Activated CD8-positive, alpha-beta memory T cell treated with anti-CD3 and anti-CD28 coated beads, Interleukin-2, amount 50 U/mL, for 48 hours (primary cell): ENCODE measurements at regions not wholly inside any gene's neighbourhood (a gene's known extent, or its start where the extent isn't known, plus 50 kb on each side); places are given as distances from the start of the nearest gene placed in this dataset.

Source experiments
- DNase-seq: peaks from one replicate; pipeline ENCODE4 v3.0.0-alpha.2; 2020

DNA sequence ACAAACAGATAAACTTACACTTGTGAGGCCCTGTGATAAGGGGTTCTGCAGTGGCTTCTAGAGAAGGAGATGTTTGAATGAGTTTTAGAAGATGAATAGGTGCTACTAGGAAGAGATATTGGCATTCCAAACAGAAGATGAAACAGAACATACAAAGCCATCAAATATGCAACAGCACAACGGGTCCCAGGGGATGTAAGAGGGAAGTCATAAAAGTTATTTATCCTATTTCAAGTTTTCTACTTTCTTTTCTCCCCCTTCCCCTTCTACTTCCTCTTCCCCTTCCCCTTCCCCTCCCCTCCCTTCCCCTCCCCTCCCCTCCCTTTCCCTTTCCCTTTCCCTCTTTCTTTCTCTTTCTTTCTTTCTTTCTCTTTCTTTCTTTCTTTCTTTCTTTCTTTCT is 94.9 kb upstream of the CADM1 start:
- DNase-seq: no peak

DNA sequence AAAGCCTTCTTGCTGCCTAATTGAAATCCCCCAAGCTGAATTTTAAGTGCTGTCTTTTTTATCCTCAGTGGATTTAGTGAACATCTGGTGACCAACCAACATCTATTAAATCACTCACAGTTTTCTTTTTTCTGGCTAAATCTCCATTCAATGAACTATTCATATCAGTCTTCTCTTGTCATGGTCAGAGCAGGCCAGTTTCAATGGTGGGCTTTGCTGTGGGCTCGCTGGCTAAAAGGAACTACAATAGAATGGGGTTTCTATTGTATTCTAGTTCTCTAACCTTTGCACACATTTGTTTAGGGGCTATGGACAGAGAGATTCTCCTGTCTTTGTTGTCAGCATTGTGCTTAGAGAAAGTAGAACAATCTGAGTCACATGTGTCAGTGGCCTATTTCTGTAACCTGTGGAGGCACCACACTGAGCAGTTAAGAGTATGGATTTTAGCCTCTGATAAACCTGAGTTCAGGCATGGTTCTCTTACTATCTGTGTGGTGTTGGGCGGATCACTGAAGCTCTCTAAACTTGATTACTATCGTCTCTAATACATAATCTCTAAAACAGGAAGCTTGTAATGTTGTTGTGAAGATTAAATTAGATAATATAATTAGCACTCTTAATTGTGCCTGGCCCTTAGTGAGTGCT is 94.2 kb upstream of the CADM1 start:
- DNase-seq: no peak

- no peak for DNase-seq
Observed at GRCh38 chr11:115591380-115591779, 87.2 kb upstream of the CADM1 start.

DNA sequence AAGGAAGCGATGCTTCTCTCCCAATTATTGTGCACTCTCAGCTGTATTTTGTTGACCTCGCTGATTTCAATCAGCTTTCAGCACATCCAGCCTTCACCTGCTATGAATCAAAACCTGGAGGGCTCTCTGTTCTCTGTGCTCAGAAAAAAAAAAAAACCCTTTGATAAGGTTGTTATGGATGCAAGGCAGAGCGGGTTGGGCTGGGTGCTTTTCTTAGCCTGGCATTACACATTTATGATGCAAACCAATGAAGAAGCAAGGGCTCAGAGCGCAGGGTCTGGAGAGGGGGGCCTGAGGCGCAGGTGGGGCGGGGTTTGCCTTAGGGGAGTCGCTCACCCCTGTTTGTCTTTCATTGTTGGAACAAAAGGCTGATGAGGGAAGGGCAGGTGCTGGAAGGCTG is 86.0 kb upstream of the CADM1 start:
- DNase-seq: no peak

GRCh38 chr11:115587718-115588342 is 83.6 kb upstream of the CADM1 start:
- DNase-seq: no peak

DNA sequence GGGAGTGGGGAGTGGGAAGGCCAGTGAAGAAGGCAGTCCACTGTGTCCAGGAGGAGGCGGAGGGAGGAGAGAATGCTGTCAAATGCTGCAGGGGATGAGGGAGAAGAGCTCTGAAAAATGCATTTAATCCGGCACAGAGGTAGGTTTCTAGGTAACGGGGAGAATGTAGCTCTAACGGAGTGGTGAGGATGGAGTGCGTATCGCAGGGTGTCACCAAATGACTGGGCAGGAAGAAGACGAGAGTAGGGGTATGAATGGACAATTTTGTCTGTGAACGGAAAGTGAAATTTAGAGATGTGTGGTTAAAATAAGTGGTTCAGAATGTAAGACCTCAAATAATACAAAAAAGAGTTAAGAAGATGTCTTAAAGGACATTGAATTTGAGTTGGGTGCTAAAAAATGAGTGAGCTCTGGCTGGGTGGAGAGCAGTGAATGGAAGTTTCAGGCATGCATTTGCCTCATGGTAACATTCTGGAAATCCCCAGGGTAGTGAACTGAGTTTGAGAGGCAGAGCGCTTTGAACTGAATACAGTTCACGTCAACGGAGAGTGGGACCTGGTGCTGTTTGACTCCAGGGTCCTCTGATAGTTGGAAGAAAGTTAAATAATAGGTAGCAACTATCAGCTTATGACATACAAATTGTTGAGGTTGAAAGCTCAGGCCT is 81.3 kb upstream of the CADM1 start:
- DNase-seq: no peak

- DNase-seq: no peak
Observed at GRCh38 chr11:115581871-115582639, 77.8 kb upstream of the CADM1 start.

- DNase-seq: no peak
Observed at GRCh38 chr11:115580927-115581680, 76.9 kb upstream of the CADM1 start.

GRCh38 chr11:115580416-115580815 is 76.2 kb upstream of the CADM1 start:
- DNase-seq: no peak

DNA sequence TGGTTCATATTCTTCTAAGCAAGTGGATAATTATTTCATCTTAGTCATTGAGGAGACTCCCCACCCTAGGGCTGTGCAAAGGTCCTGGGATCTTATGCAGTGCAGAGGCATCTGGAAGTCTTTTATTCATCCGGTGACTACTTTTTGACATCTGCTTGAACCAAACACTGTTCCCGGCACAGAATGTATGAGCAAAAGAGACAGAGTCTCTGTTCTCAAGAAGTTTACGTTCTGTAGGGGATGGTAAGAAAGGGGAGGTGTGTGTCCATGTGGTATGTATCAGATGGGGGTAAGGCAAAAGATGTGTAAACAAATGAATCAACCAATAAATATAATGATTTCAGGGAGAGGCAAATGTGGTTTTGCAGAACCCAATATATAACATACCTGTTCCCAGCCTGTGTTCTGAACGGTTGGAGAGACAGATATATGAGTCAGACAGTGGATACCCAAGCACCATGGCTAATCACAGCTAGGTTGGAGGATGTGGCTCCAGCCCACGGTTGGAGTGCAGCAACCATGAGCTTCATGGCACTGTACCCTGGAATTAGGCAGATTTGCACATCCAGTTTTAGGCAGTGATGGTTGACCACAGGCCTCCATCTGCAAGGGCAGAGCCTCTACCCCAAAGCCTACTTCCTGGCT is 75.1 kb upstream of the CADM1 start:
- no peak for DNase-seq

DNA sequence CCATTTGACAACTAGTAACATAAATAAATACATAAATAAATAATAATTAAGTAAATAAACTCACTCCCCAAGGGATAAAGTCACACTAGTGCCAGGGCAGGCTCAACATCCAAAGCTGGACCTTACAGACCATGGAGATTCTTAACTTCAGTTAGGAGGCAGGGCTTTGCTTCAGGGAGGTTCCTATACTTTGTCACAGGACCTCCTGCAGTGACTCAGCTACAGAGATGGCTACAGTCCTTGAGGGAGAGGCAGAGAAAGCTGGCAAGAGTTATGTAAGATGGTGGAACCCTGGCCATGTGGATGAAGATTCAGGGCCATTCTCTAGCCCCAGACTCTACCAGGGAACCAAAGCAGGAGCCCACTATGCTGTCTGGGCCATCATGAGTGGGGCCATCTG is 74.1 kb upstream of the CADM1 start:
- DNase-seq: no peak

DNA sequence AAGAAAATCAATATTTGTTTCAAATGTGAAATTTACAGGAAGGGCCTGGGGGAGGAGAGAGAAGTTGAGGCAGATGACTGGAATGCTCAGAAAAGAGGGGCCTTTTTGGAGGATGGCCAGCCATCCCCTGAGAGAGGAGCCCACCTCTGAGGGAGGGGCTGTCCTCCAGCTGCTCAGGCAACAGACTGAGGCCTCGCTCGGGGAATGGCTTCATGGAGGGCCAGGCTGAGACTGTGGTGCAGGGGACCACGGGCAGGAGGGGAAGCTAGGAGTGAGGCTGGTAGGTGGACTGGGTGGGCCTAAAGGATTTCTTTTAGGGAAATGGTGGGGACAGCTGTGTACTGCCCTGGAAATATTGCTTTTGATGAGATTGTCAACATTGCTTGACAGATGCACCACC is 73.5 kb upstream of the CADM1 start:
- no peak for DNase-seq

GRCh38 chr11:115576606-115577380 is 72.6 kb upstream of the CADM1 start:
- no peak for DNase-seq

- DNase-seq: no peak
Observed at GRCh38 chr11:115572551-115572950, 68.3 kb upstream of the CADM1 start.

- no peak for DNase-seq
Observed at GRCh38 chr11:115566180-115566764, 62.1 kb upstream of the CADM1 start.

GRCh38 chr11:115564851-115565250 is 60.6 kb upstream of the CADM1 start:
- no peak for DNase-seq

- no peak for DNase-seq
Observed at GRCh38 chr11:115561116-115561515, 56.9 kb upstream of the CADM1 start.

DNA sequence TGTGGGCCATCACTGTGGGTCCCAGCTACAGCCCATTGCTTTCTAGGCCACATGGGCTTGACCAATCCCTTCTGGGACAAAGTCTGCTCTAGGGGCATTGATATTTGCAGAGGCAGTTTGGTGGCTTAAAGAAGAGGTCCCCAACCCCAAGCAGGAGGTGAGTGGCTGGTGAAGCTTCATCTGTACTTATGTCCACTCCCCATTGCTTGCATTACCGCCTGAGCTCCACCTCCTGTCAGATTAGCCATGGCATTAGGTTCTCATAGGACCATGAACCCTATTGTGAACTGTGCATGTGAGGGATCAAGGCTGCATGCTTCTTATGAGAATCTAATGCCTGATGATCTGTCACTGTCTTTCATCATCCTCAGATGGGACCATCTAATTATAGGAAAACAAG is 54.4 kb upstream of the CADM1 start:
- DNase-seq: no peak

GRCh38 chr11:115557681-115558080 is 53.5 kb upstream of the CADM1 start:
- DNase-seq: no peak

GRCh38 chr11:115556984-115557383 is 52.8 kb upstream of the CADM1 start:
- no peak for DNase-seq
